ENCODE measurements at regions not wholly inside any gene's neighbourhood (a gene's known extent, or its start where the extent isn't known, plus 50 kb on each side); places are given as distances from the start of the nearest gene placed in this dataset.

GRCh38 chr1:38310079-38310478 lies 263.5 kb upstream of the POU3F1 start (continued):
- TF ChIP-seq ZNF586 (CRISPR knock-in tag; conservative IDR thresholded peaks at IDR 0.05) (no peak), ARNT (IDR thresholded peaks at IDR 0.05) (peak in 1 of 2 experiments; percentile 51; a peak in 1 of 4 replicates), BCOR (IDR thresholded peaks at IDR 0.05) (no peak), ARID2 (IDR thresholded peaks at IDR 0.05) (no peak), HBP1 (CRISPR knock-in tag; IDR thresholded peaks at IDR 0.05) (no peak), REST (IDR thresholded peaks at IDR 0.05; ENCODE audit: borderline replicate concordance) (no peak), REST (CRISPR knock-in tag; IDR thresholded peaks at IDR 0.05; ENCODE audit: low read depth) (no peak), MNT (conservative IDR thresholded peaks at IDR 0.05) (no peak), ZNF445 (CRISPR knock-in tag; IDR thresholded peaks at IDR 0.05; ENCODE audit: low read depth) (no peak), ZNF592 (IDR thresholded peaks at IDR 0.05) (peak; percentile 92), CBX8 (IDR thresholded peaks at IDR 0.05; ENCODE audit: borderline replicate concordance, extremely low read depth, low read depth, low read length, poor library complexity, severe bottlenecking) (no peak), ZNF696 (CRISPR knock-in tag; conservative IDR thresholded peaks at IDR 0.05) (no peak), SMARCA5 (IDR thresholded peaks at IDR 0.05) (no peak), SNAPC5 (CRISPR knock-in tag; IDR thresholded peaks at IDR 0.05) (no peak)

All from K562 (cell line).